ENCODE measurements at regions not wholly inside any gene's neighbourhood (a gene's known extent, or its start where the extent isn't known, plus 50 kb on each side); places are given as distances from the start of the nearest gene placed in this dataset.

DNA sequence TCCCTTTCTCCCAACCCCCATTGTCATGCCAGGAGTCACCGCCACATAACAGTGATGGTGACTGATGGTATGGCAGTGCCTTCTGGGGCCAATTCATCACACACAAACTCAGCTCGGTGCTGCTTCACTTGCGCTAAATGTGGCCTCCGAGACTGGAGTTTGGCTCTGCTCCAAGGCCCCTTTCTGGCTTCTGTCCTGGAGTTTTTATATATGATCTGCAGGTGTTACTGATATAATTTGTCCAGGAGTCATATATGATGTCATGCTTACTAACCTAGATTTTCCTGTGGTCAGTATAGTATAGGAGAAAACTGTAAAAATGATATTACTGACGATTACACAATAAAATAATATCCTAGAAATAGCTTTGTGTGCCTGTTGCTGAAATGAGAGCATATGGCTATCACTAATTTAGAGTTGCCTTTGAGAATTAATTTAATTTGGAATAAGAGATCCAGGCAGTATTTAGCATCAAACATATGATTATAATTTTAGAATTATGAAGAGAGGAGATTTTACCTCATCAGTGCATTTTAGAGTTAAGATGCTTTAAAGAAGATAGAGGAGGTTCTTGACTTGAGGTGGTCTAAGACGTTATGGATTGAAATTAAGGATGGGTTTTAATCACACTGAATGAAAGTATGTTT is 334.1 kb upstream of the CD180 start:
- DNase-seq (ENCODE audit: low spot score) (no peak), FAIRE-seq (no peak)

DNA sequence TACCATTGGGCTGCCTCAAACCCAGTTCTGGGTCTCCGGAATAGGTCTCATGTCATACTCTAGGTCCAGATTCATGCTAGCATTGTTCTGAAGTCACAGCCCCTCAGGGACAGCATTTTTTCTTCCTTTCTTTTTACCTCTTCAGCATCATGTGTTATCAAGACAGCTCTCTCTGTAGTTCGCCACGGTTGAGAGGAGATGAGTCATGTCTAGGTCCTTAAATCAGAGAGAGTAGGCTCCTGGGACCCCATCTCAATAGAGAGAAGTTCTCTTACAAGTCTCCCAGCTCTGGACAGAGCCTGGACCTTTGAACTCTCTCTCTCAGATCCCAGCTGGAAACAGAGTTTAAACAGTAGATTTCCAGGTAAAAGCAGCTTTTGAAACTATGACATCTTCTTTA is 332.4 kb upstream of the CD180 start:
- DNase-seq (ENCODE audit: low spot score) = no peak

DNA sequence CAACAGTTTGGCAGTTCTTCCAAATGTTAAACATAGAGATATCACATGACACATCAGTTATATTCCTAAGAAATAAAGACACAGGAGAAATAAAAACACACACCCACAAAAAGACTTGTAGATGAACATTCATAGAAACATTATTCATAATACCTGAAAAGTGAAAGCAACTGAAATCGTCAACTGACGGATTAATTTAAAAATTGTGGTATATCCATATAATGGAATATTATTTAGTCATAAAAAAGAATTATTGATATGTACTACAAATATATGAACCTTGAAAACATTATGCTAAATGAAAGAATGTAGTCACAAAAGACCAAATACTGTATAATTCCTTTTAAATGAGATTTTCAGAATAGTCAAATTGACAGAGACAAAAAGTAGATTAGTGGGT is 330.2 kb upstream of the CD180 start:
- no peak for FAIRE-seq

More for the DNA sequence above, 332.4 kb upstream of the CD180 start:
- FAIRE-seq = no peak

DNA sequence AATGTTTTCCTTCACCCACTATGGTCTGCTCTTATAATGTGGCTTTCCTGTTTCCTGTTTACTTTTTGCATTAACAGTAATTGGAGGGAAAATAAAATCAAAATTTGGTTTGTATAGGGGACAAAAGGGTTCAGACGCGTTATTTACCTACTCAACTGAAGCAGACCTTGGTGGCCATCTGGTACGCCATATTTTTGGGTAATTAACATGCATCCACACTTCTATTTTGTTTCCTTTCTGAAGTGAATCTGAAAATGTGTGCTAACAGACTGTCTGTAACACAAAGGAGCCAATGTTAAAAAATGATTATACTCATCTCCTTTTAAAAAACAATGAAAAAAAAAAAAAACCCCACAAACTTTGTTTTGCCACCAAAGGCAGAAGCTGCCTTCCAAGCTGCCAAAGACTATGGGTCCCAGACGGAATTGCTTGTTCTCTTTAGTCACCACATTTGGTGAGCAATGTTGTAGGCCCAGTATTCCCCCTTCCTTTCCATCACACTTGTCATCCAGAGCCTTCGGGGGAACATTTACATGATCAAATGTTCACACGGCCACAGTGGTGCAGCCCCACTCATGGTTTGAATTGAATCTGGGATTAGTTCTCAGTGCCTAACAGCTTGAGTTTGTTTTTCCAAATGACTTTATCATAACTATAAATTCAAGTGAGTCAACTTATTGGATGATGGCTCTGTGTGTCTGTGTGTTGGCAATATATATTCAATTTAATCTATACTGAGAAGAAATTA is 323.7 kb upstream of the CD180 start:
- no peak for FAIRE-seq
- no peak for DNase-seq (ENCODE audit: low spot score)

More for the DNA sequence above, 330.2 kb upstream of the CD180 start:
- no peak for DNase-seq (ENCODE audit: low spot score)

DNA sequence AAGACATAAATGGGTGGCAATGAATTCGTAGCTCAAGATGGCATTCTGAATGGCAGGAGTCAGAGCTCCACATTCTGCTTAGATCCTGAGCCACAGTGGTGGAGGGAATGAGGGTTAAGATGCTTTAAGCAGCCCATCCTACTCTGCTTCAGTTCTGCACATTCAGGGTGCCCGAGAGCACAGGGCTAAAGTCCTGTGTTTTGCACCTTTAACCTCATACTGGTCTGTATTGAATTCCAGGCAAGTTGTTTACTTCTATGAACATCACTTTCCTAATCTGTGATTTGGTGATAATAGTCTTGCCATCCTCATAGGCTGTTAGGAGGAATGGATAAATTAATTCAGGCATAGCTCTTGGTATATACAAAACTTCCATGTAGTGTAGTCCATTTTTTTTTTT is 321.6 kb upstream of the CD180 start:
- DNase-seq (ENCODE audit: low spot score) (no peak), FAIRE-seq (no peak)

- FAIRE-seq (no peak), DNase-seq (ENCODE audit: low spot score) (no peak)
Observed at GRCh38 chr5:67516948-67517565, 320.5 kb upstream of the CD180 start.

DNA sequence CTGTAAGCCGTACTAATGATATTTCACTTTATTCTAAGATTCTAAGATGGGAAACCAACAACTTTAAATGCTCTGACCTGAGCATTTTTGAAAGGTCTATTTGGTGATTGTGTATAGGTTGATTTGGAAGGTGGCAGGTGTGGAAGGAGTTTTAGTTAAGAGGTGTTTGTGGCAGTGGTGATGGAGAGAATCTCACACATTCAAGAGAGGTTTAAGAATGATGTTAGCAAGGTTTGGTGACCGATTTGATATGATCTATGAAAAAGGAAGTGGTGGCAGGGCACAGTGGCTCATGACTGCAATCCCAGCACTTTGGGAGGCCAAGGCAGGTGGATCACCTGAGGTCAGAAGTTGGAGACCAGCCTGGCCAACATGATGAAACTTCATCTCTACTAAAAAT is 319.2 kb upstream of the CD180 start:
- no peak for DNase-seq (ENCODE audit: low spot score)
- FAIRE-seq = no peak

DNA sequence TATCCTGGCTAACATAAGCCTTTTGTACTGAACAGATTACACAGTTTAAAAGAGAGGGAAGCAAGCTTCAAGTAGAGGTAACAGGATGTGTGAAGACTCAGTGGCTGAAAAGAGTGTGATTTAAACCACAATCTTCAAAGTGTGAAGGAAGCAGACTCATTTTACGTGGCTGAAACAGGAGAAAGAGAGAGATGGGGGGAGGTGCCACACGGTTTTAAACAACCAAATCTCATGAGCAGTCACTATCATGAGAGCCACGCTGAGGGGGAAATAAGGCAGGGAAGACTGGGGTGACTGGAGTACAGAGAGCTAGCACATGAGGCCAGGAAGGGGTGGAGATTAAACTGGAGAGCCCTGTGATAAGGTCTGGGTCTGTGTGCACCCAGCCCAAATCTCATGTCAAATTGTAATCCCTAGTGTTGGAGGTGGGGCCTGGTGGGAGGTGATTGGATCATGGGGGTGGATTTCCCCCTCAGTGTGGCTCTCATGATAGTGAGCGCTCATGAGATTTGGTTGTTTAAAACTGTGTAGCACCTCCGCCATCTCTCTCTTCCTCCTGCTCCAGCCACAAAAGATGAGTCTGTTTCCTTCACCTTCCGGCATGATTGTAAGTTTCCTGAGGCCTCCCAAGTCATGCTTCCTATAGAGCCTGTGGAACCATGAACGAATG is 318.6 kb upstream of the CD180 start:
- no peak for DNase-seq (ENCODE audit: low spot score)
- no peak for FAIRE-seq

- FAIRE-seq (no peak), DNase-seq (ENCODE audit: low spot score) (no peak)
Observed at GRCh38 chr5:67512758-67513157, 316.2 kb upstream of the CD180 start.

GRCh38 chr5:67511911-67512310 is 315.3 kb upstream of the CD180 start:
- FAIRE-seq (no peak), DNase-seq (ENCODE audit: low spot score) (no peak)

- FAIRE-seq (no peak), DNase-seq (ENCODE audit: low spot score) (no peak)
Observed at GRCh38 chr5:67510204-67510603, 313.6 kb upstream of the CD180 start.

GRCh38 chr5:67509402-67510186 is 313.0 kb upstream of the CD180 start:
- FAIRE-seq = no peak
- no peak for DNase-seq (ENCODE audit: low spot score)

DNA sequence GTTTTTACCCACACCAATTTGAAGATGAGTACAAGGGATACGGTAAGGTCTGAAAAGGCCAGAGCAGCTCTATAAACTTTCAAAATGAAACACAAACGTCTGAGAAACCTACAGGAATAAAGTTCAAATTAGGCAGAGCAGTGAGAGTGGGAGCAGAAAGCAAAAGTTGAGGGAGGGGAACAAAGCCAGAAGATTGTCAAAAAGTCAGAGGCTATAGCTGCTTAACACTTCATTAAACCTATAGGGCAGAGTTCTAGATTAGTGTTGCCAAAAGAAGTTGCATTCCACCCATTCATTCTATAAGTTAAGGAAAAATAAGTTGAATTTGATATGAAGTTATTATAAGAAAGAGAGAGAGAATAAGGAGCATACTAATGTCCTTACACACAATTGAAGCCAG is 309.6 kb upstream of the CD180 start:
- FAIRE-seq = no peak
- DNase-seq (ENCODE audit: low spot score) = no peak

DNA sequence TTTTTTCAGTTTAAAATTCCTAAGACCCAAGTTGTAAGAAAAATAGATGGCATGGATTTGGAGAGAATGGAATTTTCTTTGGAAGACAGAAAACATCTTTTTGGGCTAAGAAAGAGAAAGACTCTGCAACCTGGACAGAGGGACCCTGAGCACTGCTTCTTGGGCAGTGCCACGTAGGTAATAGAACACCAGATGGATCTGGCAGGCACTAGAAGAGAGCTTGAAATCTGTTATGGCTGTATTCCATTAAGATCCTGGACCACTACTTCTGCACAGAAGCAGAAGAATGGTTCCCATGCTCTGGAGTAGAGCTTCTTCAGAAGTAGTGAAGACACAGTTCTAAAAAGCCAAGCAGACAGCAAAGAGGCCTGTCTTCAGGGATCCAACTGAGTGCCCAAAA is 306.4 kb upstream of the CD180 start:
- DNase-seq (ENCODE audit: low spot score) (no peak), FAIRE-seq (no peak)

DNA sequence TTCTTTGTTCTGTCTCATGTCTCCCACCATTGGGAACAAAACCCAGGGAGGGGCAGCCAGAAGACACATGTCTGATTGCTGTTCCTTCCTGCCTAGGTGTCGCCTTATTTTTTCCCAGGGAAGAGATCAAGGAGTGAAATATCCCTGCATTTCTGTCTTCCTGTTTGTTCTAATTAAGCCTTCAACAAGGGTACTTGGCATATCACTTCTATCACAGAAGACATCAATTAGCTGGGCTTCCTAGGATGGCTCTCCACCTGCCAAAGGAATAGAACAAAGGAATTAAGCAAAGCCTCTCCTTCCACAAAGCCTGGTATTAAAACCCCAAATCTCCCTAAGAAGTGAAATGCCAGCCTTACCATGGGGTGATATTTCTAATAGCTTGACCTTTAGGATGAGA is 299.5 kb upstream of the CD180 start:
- FAIRE-seq = no peak

DNA sequence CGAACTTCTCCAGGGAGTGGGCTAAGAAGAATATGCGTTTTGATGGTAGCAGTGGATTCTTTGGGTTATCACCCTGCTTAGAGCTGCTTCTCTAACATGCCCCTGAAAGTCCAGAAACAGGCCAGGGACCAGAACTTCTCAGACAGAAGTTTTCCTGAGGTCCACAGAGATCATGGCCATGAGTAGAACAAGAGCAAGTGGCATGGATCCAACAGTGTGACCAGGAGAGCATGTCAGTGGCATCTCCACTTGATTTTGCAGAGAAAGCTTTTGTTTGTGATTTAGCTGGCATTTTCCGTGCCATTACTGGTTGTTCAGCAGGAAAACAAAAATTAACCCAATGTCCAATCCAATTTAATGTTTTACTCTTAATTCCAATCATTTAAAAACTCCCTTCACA is 298.5 kb upstream of the CD180 start:
- no peak for FAIRE-seq
- no peak for DNase-seq (ENCODE audit: low spot score)

More for the DNA sequence above, 299.5 kb upstream of the CD180 start:
- no peak for DNase-seq (ENCODE audit: low spot score)

DNA sequence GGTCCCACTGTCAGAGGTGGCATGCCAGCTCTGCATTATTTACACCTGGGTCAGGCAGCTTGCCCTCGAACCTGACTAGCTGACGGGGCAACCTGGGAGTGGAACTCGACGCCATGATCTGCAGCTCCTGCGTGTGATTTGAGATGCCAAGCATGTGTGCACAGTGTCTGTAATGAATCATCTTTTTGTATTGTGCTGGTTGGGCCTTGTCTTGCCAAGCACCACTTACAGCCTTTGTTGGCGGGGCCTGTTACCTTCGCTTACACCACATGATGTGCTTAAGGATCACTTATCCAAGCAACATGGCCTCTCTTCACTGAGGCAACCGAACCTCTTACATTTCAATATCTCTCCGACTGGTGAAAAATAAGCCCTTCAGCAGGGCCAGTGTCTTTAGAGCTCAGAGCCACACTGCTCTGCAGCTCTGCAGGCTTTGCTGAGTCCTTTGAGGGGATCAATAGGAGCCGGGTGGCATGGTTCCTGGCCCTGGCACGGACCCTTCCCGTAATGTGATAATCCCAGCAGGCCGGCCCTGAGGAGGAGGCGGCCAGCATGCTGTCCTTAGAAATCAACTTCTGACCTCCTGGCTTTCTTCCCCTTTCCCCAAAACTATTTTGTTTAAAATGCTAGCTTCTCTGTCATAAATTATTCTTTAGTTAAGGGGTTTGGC is 297.7 kb upstream of the CD180 start:
- FAIRE-seq (no peak), DNase-seq (ENCODE audit: low spot score) (no peak)

DNA sequence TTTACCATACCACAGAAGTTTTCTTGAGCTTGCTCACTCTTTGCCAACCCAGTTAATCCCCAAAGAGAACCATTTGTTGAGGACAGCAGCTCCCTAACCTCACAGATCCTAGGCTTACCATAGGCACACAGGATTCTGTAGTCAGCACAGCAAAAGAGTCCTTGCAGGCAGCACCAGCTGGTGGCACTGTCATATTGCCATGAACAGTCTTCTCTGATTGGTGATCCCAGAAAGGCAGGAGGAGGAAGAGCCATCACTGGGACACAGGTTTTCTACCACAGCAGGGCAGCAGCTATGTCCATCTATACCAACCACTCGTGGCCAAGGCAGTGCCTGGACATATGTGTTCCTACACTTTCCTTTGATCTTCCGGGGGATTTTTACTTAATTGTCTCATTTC is 297.1 kb upstream of the CD180 start:
- FAIRE-seq = no peak

DNA sequence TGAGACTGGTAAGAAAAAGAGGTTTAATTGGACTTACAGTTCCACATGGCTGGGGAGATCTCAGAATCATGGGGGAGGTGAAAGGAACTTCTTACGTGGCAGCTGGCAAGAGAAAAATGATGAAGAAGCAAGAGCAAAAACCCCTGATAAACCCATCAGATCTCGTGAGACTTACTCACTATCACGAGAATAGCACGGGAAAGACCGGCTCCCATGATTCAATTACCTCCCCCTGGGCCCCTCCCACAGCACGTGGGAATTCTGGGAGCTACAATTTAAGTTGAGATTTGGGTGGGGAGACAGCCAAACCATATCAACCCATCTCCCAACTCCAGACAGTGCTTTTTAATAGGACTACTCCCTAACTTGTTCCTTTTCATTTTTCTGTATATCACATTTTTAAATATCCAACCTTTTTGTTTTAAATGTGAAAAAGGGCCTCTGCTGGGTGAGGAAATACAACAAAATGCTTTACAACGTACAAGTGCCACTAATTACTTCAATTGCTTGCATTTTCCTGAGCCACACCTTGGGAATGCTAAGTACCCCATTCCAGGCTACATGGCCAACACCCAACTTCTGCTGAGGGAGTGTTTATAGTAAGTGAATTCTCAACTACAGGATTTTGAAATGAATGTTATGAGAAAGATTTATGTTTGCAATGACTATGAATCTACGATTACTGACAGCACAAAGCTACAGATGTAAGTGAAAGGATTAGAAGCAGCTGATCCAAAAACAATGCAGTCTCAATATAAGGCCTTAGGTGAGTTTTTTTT is 294.1 kb upstream of the CD180 start:
- FAIRE-seq (no peak), DNase-seq (ENCODE audit: low spot score) (no peak)

More for the DNA sequence above, 297.1 kb upstream of the CD180 start:
- DNase-seq (ENCODE audit: low spot score) = no peak

DNA sequence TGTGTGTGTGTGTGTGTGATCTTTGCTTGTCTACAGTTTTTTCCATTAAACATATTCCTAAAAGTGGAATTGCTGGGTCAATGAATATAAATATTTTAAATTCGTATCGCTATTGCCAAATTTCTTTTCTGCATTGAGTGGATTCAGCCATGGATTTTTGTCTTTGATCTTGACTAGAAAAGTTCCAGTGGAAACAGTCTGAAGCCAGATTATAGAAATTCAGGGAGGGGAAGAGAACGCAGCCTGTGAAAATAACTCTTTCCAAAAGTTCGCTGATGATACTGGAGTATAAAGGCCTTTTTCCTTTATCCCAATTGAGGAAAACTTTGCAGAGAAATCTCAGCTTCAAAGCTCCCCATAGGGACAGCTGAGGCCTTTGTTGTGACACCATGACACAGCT is 292.3 kb upstream of the CD180 start:
- FAIRE-seq (no peak), DNase-seq (ENCODE audit: low spot score) (no peak)
